OCI-LY3 (cell line): ENCODE measurements at regions not wholly inside any gene's neighbourhood (a gene's known extent, or its start where the extent isn't known, plus 50 kb on each side); places are given as distances from the start of the nearest gene placed in this dataset.

Experiments used
- CTCF ChIP-seq: fragments of 200-600, 300-600 bp; sonication (generic); IDR thresholded peaks from 2 replicates; pipeline ENCODE4 v1.5.1; 2014; ENCODE audit warnings: antibody characterized with exemption, low read length, low read depth
- EZH2phosphoT487 ChIP-seq: fragments of 200-600 bp; shearing (Covaris generic); IDR thresholded peaks from 2 replicates; pipeline ENCODE4 v1.6.1; 2018; ENCODE audit warnings: antibody characterized with exemption, mixed run types, low read depth

GRCh38 chr14:44168566-44168965 lies 338.5 kb downstream of the FSCB start:
- TF ChIP-seq CTCF = no peak
- TF ChIP-seq EZH2phosphoT487 = no peak
